NCI-H2196 treated with DMSO at 0.1 percent for 48 hours (cell line): ENCODE measurements at regions not wholly inside any gene's neighbourhood (a gene's known extent, or its start where the extent isn't known, plus 50 kb on each side); places are given as distances from the start of the nearest gene placed in this dataset.
"Not testable (repeated sequence)": the region's sequence is repeated elsewhere in the genome, so short reads cannot be mapped to it uniquely, and the experiment has no call there.

Experiments used
- DNase-seq: peaks from one replicate; lab custom pipeline; 2025; ENCODE audit not compliant: unreplicated experiment; lab: John Stamatoyannopoulos, UW

DNA sequence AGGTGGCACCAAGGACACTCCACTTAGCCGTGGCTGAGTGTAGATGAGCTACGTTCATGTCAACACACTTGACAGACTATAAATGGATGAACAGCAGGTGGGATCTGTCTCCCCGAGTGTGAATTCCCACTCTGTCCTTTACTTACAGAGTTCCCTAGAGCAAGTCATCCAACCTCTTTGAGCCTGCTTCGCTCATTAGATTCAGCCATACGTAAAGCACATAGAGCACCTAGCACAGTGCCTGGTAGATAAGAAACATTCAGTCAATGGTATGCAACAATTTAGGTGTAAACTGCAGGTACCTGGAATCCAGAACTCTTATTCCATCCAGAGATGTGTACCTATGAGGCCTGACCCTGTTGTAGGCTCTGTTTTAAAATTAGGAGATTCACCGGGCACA, 227.8 kb upstream of the C16orf82 start:
- DNase-seq: no peak

- DNase-seq: no peak
Measured at GRCh38 chr16:26840691-26841090, 226.0 kb upstream of the C16orf82 start.

DNA sequence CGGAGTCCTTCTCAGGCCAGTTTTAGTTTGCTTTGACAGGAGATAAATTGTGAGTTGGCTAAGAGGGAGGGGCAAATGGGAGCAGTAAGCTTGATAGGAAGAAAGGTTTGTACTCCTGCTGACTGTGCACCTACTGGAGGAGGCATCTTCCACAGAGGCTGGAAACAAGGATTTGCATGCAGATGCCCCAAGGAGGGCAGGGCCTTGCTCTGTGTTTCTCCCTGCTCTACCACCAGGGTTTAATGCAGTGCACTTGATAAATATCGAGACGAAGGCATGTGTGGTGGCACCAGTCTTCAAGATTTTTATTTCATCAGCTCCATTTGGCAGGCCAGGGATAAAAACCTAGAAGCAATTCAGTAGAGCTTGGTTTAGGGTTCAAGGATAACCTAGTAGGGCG, 210.5 kb upstream of the C16orf82 start:
- DNase-seq: no peak

DNA sequence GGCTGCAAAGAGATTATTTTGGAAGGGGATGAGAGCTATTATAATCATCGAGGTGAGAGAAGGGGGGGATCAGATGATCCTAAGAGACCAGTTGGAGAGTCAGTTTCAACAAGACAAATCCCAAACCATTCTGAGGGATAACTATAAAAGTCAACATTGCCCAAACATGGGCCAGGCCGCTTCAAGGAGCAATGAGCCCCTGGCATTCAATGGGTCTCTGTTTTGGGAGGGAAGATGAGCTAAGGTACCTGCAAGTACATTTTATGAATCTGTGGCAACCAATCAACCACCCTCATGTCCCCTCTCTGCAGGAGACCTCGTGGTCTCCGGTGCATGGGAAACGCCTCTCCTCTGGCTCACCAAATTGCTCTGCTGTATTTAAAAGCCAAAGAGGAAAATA, 209.9 kb upstream of the C16orf82 start:
- no peak for DNase-seq

DNA sequence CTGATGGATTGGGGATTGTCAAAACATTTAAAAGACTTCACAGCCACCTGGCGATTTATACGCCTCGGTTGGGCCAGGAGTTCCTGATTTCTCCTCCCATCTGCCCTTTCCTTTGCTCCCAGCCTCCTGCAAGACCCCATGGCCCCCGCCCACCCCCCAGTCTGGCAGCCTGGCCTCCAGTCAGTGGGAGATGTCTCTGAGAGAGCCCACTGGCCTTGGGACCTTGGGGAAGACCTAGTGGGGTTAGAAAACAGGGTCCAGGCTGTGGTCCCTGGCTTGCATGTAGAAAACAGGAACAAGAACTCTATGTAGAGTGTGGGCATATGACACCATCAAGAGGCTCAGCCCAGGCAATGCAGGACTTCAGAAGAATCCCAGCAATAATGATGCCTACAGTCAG, 209.4 kb upstream of the C16orf82 start:
- DNase-seq: no peak

DNA sequence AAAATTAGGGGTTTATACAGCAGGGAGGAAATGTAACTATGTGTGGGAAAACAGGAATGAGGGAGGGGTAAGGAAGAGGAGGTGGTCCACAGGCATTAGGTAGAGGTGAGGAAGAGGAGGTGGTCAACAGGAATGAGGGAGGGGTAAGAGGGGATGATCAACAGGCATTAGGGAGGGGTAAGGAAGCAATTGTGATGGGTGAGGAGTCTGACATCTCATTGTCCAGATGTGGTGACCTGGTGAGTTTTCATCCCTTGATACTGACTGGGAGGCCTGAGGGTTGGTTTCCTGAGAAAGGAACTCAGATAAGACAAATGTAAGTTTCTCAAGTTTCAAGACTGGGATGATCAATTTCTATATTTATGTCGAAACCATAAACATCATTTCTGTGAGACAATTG, 206.2 kb upstream of the C16orf82 start:
- no peak for DNase-seq

DNA sequence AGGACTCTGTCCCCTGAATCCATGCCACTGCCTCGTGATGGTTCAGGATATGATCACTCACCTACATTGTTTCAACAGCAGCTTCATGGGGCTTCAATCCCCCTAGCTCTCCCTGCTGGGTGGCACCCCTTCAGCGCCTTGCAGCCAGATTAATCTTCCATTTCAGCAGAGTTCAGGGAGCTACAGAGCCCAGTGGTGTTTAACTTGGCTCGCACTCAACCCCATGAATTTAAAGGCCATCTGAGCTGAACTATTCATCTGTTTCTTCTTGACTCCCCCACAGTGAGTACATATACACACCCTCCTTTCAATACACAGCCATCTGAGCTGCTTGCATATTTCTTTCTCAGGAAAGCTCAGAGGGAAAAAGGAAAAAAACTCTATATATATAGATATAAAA, 202.8 kb upstream of the C16orf82 start:
- DNase-seq: no peak

DNA sequence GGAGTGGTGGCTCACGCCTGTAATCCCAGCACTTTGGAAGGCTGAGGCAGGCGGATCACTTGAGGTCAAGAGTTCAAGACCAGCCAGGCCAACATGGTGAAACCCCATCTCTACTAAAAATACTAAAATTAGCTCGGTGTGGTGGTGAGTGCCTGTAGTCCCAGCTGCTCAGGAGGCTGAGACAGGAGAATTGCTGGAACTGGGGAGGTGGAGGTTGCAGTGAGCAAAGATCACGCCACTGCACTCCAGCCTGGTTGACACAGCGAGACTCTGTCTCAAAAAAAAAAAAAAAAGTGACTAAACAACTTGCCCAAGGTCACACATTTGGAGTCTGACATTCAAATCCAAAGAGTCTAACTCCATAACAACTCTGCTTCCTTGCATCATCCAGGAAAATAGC, 192.4 kb upstream of the C16orf82 start:
- not testable (repeated sequence) for DNase-seq

DNA sequence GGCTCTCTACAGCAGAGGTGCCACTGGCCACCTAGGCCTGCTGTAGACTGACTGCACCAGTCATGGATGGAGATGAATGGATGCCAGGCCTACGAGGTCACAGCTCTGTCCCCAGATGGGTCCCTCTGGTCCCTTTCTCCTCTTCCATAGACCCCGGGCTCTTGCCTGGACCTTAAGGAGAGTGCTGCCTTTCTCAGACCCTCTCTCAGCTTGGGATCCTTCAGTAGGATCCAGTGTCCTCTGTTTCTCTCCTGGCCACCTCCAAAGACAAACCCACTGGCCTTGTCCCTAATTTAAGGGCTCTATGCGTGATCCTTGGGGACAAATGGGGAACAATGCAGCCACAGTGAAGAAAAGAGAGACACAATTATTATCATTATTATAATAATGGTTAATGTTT, 189.3 kb upstream of the C16orf82 start:
- no peak for DNase-seq

DNA sequence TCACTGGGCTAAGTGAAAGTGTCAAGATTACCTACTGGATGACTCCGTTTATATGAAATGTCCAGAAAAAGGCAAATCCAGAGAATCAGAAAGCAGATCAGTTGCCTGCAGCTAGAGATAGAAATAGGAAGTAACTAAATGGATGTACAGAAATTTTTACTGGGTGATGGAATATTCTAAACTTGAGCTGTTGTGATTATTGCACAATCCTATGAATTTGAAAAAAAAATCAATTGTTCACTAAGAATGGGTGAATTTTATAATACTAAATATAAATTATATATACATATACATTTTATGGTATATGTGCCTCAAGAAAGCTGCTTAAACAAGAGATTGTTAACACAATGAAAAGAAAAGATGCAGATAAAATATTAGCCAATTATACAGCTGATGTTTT, 181.1 kb upstream of the C16orf82 start:
- no peak for DNase-seq

- no peak for DNase-seq
Measured at GRCh38 chr16:26889740-26890139, 177.0 kb upstream of the C16orf82 start.

- no peak for DNase-seq
Measured at GRCh38 chr16:26898200-26898599, 168.5 kb upstream of the C16orf82 start.

- no peak for DNase-seq
Measured at GRCh38 chr16:26901196-26901861, 165.4 kb upstream of the C16orf82 start.

DNA sequence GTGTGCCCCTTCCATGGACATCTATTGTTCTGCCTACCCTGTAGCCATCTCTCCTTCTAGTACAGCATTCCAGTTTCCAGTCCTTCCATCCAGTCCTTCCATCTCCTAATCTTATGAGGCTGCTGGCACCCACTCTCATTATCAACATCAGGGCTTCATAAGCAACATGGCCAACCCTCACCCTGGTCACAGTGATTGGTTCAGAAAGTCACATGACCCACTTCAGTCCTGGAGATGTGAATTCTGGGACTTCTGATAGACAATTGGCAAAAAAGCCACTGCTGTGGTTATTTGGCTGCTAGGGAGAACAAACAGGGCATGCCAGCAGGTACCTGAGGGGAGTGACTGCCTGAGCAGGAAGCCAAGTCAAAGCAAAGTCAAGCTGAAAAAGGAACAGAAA, 164.7 kb upstream of the C16orf82 start:
- no peak for DNase-seq

DNA sequence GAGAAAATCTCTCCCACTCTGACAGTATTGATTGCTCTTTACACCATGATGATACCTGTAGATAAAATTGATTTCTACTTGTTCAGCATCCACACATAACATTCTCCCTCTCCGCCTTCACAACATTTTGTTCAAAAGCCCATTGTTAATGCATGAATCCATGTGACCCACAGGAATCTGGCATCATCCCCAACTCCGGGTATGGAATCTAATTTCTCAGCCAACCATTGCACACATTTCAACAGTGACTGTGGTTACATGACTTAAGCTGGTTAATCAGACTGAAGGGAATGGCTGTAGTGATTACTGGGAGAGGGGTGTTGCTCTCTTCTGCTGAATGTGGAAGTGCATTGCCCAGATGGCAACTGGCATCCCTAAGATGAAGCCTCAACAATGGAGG, 161.4 kb upstream of the C16orf82 start:
- DNase-seq: no peak

DNA sequence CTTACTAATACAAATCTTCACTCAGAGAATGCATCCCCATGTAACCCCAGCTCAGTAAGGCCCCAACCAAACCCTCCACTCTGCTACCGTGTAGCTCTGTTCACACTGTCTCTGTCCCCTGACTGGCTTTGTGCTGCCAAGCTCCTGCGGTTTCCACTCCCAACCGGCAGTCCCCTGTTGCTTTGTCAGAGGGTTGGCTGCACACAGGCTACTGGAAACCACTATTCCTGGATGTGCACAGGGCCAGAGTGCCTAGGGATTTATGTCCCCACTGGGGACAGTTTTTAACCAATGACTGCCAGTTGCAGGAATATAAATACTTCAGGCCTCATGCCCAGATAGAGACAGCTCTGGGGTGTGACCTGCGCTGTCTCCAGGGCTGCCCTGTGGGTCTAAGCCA, 157.1 kb upstream of the C16orf82 start:
- DNase-seq: no peak

DNA sequence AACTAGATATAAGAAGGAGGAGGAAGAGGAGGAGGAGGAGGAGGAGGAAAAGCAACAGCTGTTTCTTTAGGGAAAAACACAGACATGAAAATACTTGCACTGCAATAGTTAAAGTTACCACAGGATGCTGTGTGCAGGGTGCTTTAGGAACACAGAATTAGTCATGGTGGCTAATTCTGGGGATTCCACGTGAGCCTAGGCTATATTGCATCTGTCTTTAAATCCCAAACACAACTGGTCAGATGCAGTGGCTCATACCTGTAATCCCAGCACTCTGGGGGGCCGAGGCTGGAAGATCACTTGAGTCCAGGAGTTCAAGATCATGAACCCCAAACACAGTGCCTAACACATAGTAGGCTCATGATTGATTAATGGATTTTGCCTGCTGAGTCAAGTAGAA, 155.3 kb upstream of the C16orf82 start:
- DNase-seq: no peak

DNA sequence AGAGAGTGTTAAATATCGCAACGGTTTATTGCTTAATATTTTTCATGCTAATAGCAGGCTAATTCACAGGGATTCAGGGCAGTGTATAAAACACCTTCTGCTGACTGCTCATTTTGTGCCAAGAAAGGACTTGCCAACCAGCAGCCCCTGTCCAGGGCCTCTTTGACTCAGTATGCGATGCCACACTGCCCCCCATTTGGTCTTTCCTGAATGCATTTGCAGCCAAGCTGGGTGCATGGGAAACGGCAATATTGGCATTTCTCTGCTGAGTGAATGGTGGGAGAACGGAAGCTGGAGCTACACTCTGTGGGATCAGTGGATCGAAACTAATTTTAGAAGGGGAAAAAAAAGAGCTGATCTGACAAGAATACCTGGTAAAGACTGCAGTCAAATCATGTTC, 152.9 kb upstream of the C16orf82 start:
- no peak for DNase-seq

DNA sequence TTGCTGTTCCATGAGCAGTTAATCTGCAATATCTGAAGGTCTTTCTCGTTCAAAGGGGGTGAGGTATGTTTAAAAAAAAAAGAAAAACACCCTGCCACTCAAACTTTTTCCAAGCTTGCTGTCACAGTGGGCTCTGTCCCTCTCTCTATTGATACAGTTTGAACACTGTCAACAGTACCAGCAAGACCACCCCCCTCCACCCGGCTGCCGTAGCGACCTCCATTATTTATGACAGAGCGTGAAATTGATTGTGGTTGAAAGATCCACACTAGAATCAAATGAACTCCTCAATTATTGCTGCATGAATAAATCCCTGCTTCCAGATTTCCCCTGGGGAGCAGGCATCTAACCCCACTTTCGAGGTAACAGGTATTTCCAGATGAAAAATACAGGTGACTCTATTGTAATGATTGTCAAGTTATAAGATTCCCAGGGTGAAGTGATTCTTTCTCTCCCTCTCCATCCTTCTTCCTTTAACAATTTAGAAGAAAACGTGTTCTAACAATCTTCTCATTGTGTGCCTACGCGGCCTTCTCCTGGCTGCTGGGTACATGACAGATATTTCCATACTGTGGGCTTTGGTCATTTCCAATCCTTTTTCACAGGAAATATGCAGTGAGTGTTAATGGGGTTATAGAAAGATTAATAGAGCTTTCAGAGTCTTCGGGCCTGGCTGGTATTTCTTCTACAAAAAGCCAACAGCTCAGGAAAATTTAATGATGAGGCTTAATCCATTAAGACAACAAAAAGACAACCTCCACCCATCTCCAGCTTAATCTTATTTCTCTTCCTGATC, 135.7 kb upstream of the C16orf82 start:
- DNase-seq: no peak

- no peak for DNase-seq
Measured at GRCh38 chr16:26950636-26951035, 116.1 kb upstream of the C16orf82 start.

DNA sequence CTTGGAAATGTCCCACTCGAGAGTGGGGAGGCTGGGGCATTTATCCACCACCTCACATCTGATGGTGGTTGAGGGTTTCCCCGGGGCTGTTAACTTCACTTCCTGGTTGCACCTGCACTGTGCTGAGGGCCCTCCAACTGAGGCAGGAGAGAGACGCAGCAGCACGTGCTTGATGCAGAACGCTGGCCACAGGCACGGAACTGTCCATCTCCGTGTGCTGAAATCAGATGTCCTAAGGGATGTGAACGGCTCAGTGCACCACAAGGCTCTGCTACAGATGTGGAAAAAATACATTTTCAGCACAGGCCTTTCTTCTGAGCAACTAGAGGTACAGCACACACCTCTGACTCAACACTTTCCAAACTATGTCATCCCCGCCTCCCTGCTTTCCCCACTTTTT, 114.8 kb upstream of the C16orf82 start:
- no peak for DNase-seq

DNA sequence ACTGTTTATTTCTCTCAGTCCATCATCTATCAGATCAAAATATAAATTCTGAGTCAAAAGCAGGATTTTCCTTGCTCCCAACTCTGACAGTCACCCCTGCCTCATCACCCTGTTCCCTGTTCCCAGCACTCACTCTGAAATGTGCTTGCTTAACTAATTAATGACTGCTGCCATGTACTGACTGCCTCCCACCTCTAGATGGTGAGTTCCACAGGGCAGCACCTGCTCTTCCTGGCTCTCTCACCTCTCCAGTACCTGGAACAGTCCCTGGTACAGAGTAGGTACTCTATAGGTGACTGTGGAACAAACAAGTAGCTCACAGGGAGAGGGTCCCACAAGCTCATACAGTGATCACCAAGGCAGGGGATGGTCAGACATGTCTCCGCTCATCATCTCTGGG, 114.3 kb upstream of the C16orf82 start:
- no peak for DNase-seq
